Dermis blood vessel endothelial cell (primary cell): ENCODE measurements at regions not wholly inside any gene's neighbourhood (a gene's known extent, or its start where the extent isn't known, plus 50 kb on each side); places are given as distances from the start of the nearest gene placed in this dataset.
"Not testable (repeated sequence)": the region's sequence is repeated elsewhere in the genome, so short reads cannot be mapped to it uniquely, and the experiment has no call there.

ENCODE experiments used
- DNase-seq: peaks from one replicate; pipeline ENCODE4 v3.0.0; 2010

DNA sequence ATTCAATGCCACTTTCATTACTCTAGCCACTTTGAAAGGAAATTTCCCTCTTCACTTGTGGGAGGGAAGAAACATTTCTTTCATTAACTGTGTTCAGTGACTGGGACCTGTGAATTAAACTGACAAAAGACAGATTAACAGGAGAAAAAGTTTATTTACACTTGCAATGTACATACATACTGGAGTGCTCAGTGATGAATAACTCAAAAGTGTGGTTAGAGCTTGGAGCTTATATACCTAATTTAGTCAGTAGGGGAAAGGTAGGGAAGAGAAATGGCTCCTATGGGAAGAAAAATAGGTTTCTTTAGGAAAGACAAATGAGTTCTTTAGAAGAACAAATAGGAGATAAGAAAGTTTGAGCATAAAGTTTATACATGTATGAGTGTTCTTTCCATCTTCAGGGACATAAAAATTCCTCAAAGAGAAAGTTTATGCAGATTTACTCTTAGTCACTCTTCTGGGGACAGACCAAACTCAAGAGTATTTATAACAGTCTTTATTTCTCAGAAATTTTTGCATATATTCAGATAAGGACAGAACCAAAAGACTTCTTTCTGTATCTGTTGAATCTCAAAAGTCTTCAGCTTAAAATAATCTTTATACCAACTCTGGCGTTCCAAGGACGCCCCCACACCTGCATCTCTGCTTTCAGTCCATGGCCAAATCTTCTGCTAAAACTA is 120.0 kb upstream of the RAI14 start:
- no peak for DNase-seq

DNA sequence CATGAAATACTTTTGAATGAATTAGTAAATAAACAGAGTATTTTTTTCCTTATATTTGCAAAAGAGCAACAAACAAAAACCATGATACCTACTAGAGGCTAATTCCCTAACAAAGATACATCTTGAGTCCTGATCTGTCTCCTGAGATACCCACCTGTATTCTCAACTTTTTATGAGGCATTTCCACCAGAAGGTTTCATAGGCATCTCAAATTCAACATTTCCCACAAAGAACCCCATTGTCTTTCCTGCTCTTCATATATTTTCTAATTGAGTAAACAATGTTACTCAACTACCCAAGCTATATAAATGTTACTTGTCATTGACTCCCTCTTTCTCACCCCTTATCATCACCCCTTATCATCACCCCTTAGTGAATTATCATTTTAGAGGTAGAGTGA is 119.4 kb upstream of the RAI14 start:
- no peak for DNase-seq

DNA sequence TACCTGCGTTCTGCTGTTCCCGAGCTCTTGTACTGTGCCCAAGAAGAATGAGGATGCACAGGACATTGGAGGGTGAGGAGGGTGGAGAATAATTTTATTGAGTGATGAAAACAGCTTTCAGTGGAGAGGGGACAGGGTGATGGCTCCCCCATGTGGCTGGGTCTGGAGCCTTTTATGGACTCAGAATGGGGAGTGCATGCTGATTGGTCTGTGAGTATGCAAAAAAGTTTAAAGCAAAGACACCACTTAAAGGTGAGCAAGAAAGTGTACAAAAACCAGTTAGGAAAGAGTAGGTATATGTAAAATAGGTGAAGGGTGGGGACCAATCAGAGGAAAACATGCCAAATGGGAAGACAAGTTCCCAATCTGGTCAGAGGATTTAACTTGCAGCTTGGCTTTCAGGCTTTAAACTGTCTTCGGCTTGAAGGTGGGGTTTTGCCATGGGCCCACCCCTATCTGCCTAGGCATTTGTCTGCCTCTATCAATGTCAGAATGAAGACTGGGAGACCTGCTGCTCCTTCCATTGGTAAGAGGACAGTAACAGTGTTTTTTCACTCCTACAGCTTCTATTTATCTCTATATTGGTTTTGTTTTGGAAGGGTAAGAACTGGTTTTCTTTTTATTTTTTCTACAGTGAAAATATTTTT is 118.0 kb upstream of the RAI14 start:
- DNase-seq = peak; percentile 64

DNA sequence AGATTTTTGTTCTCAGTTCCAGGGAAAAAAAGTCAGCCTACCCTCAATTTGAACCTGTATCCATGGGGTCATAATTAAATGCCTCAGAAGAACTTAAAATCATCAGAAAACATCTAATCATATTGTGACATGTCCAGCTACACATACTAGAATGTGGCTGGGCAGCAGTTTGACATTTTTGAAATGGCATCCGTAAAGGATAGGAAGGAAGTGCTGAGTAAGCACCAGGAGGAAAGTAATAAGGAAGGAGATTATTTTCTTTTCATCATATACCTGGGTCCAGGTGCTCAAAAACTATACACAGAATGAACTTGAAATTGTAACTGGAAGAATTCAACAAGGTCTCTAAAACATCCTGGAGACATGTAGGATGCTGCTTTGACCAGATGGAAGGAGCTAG is 116.9 kb upstream of the RAI14 start:
- DNase-seq = peak; percentile 28

DNA sequence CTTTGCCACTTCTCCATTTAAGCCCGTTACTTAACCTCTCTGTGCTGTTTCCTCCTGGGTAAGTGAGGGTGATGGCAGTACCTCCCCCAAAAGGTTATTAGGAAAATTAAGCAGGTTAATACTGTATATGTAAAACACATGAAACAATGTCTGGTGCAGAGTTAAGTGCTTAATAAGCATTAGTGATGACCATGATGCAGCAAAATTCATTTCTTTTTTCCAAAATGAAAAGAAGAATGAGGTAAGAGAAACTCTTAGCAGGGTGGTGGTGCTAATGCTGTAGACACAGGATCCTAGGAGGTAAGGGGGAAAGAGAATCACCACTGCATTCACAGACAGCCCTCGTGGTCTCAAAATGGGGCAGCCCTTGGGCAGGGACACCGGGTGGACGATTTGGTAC is 115.1 kb upstream of the RAI14 start:
- no peak for DNase-seq

DNA sequence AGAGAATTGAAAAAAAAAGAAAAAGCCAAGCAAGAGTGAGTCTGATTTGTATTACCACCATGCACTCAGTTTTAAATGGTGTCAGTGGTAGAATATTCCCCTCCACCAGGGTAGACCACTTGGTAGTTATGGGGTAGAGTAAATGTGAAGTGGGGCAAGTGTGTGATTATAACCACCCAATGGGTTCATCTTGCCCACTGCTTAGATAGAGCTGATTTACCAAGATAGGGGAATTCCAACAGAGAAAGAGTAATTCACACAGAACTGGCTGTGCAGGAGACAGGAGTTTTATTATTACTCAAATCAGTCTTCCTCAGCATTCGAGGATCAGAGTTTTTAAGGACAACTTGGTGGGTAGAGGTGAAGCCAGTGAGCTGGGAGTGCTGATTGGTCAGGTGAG is 113.3 kb upstream of the RAI14 start:
- no peak for DNase-seq

DNA sequence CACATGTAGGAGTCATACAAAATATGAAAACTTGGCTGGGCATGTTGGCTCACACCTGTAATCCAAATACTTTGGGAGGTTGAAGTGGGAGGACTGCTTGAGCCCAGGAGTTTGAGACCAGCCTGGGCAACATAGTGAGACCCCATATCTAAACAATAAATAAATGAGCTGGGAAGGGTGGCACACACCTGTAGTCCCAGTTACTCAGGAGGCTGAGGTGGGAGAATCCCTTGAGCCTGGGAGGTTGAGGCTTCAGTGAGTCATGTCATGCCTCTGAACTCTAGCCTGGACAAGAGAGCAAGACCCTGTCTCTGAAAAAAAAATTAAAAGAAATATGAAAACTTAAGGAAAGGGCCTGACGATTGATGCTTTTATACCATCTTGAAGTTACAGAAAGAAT is 112.4 kb upstream of the RAI14 start:
- DNase-seq = no peak

DNA sequence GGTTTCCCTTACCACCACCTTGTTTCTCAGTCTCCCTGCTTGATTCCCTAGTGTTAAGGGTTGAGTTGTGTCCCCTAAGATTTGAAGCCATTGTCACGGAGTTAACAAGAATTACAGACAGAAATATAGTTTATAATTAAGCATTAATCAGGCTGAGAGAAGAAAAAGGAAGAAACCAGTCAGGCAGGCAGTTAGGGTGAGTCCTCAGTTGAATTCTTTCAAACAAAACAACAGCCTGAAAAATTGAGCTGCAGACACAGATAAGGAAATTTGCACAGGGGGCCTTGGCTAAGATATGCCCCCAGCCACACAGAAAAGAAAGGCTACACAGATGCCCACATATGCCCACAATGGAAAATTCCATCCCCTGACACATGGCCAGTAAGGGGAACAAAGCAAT is 111.7 kb upstream of the RAI14 start:
- DNase-seq = no peak

DNA sequence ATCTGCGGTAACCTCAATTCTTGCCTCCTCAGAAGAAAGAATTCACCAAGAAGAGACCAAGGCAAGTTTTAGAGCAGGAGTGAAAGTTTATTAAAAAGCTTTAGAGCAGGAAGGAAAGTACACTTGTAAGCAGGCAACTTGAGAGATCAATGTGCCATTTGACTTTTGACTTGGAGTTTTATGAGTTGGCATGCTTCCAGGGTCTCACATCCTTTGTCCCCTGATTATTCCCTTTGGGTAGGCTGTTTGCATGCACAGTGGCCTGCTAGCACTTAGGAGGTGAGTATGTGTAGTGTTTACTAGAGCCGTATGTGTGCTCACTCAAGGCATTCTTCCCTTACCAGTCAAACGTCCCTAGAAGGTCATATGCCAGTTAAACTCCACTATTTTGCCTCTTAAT is 111.0 kb upstream of the RAI14 start:
- DNase-seq = peak; percentile 52

DNA sequence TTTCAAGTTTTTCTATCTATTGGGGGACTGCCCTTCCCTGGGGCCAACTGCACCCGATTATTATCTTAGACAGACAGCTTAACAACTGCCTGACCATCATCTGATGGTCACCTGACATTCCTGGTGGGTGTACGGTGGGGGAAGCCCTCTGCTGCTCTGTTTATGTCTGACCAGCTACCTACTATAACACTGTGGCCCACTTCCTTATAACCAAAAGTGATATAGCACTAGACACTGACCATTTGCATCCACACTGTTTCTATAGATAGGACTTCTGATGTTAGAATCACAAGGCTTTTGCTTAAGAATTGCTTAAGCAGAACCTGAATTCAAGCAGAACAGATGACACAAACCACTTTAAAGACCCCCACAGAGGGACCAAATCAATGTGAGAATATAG is 110.5 kb upstream of the RAI14 start:
- no peak for DNase-seq

DNA sequence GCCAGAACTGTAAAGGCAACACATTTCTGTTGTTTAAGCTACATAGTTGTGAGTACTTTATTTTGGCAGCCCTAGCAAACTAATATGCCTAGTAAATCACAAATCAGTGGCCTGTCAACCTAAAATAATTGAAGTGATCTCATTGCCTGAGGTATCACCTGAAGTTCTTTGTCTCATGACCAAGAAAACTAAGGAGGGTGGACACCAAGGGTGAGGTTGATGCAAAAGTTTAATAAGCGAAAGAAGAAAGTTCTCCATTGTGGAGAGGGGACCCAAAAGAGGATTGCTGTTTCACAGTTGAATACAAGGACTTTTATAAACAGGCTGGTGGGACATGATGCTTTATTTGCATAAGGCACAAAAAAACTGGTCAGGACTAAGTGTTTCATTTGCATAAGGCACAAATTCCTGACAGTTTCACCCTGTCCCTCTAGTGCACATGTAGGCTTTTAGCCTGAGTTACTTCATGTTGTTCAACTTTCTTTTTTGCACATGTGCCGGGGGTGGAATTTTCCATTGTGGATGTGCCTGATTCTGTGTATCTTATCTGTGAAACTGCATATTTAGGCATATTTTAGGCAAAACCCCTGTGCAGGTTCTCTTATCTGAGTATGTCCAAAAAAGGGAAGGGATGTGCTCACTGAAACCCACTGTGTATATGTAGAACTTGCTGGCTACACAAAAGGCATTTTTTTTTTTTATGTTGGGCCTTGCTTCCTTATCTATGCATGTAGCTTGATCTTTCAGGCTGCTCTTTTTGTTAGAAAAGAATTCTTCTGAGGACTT is 108.6 kb upstream of the RAI14 start:
- DNase-seq = no peak

DNA sequence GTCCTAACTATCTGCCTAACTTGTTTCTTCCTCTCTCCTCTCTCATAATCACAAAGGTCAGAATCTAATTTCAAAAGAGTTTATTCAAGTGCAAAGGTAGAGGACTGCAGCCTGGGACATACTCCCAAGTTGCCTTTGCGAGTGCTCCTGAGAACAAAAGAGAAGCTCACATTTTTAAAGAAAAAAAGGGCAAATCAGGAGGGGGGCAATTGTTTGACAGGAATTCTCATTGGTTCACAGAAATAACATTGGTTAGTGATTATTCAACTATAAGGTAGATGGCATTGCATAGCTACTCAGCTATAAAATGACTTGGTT is 108.1 kb upstream of the RAI14 start:
- no peak for DNase-seq

DNA sequence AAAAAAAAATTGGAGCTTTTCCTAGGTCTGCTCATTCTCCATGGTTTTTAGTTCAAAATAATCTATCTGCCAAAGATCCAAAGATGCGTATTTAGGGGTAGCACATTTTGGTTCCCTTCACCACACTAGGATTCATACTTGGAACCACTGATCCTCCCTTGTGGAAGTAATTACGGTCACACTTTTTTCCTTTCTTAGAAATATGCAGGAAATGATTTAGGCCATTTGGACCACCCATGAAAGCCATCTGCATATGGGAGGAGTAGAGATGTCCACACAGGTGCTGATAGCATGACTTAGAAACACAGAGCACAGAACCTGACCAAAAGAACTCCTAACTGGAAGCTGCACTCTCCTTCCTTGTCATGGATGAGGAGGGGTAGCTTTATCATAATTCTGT is 105.9 kb upstream of the RAI14 start:
- DNase-seq = no peak

DNA sequence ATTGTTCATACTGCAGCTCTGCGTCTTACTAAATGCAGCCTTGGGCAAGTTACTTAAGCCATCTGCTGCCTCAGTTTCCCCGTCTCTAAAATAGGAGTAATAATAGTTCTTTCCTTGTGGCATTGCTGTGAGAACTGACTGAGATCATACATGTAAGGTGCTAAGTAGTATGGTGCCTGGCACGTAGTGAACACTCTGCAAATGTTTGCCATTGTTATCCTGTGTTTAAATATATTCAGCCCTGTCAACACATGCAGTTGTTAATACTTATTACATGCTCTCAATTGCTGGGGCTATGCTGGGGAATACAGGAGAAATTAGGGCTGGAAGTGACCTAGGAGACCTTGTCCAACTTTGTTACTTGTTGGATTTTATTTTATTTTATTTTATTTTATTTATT is 105.2 kb upstream of the RAI14 start:
- no peak for DNase-seq

DNA sequence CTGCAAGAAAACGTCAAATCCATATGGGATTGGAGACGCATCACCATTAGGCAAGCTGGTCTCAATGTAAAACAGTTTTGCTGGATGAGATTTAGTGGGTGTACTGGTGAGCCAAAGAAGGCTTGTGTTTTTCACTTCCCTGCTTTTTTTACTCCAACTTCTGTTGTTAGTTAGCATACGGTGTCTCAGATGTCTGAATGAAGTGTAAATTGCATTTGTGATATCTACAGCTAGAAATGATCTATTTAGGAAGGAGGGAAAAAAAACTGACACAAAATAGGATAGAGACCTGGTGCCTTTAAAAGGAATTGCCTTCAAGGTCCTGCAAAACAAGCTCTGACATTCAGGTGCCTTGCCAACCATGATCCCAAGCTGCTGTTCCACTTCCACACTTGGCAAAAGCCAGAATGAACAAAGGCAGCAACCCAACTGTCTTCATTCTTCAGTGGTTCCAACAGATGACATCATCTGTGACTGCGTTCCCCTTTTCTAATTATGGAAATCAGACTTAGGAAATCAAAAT is 104.2 kb upstream of the RAI14 start:
- peak; percentile 15 for DNase-seq

DNA sequence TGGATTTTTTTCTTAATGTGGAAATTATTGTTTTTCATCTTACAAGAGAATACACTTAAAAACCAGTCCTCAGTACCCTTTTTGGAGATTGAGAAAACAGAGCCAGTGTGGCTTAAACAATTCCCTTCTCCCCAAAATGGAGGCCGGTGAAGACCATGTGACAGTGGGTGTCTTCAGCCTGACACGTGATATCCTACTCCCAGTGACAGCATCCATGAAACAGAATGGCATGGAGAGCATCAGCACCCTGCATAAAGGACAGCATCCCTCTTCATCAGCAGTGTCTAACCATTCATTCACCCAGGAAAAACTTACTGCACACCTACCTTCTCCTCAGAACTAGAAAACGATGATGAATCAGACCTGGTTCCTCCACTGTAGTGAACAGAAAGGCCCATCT is 103.4 kb upstream of the RAI14 start:
- no peak for DNase-seq

DNA sequence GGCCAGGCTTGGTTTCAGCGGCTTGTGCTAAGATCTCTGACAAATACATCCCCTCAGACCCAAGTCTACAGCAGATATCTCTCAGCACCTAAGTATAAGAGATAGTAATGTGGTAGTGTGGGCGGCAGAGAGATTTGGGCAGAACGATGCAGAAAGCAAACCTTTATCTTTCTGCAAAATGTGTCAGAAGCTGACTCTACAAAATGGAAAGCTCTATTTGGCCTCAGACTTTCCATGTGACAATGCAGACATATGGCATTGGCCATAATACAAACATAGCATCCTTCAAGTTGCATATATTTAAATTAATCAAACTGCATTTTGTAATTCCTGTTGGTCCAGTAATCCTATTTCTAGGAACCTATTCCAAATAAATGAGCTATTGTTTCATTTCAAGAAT is 102.5 kb upstream of the RAI14 start:
- DNase-seq = no peak

DNA sequence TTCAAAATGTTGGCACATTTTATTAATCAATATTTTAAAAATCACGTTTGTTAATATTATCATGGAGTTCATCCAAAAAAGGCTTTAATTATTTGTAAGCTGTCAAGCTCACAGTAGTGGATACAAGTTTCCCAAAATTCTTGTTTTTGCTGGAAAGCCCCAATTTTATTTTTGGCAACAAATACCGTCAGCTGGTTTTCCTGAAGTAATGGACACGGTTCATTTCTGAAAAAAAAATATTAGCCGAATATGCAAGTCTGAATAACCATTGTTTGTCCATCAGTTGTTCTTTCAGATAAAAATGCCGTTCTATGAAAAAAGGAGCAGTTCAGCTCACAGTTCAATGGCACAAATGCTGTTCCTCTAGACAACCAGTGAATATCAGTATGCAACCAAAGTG is 101.5 kb upstream of the RAI14 start:
- no peak for DNase-seq

DNA sequence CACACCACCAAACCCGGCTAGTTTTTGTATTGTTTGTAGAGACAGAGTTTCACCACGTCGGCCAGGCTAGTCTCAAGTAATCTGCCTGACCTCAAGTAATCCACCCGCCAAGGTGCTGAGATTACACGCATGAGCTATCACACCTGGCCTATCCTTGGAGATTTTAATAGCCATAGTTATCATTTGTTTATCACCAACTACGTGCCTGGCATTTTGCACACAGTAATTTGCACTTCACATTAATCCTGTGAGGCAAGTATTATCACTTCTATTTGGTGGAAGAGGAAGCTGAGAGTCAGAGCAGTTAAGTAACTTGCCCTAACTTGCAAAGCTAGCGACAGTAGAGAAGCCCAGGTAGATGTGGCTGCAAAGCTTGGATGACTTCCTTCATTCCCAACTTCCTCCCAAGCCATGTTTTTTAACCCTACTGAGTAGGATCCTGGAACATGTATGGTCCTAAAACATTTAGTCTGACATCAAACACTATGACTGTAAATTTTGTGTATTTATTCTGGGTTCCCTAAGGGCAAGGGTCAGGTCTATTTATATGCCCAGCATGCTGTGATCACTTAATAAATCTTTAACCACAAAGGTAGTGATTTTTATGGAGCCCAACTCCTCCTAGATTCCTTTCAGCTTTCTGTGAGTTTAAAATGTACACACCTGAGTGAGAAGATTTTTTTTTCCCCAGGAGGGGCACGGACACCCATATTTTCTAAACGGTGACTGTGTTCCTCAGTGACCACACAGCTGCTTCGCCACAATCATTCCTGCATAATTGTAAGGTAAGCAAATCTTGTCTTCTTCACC is 100.2 kb upstream of the RAI14 start:
- DNase-seq = no peak

DNA sequence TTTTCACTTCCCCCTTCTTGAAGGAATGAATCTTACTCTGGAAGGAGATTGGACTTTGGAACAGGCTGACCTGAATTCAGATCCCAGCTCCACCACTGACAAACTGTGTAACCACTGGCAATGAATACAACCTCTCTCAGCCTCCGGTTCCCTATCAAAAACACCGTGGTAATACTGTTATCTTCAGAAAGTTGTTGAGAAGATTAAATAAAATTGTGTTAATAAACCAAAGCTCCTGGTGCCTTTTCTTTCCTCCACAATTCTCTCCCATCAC is 99.7 kb upstream of the RAI14 start:
- no peak for DNase-seq

DNA sequence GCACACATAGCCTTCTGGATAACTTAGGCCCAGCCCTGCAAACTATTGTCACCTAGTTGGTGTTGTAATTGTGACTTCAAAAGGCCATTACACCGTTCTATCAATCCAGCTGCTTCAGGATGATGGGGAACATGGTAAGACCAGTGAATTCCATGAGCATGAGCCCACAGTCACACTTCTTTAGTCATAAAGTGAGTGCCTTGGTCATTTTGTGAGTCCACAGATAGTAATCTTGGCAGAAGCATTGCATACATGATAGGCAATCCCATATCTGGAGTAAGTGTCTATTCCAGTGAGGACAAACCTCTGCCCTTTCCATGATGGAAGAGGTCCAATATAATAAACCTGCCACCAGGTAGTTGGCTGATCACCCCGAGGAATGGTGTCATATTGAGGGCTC is 94.5 kb upstream of the RAI14 start:
- not testable (repeated sequence) for DNase-seq

DNA sequence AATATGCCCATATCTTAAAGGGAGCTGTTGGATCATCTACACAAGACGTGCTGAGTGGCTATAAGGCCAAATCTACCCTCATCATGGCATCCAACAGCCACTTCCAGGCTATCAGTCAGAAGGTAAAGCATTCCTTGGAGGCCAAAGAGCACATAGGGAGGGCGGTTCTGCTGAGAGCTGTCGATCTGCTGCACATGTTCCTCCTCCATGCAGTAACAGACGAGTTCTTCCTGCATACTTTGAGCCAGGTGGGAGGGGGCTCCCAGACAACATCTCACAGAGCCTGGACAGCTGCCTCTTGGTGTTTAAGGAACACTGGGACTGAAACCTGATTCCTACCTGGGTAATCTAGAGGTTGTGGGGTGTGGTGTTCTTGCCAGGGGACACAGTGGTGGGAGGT is 93.3 kb upstream of the RAI14 start:
- no peak for DNase-seq

DNA sequence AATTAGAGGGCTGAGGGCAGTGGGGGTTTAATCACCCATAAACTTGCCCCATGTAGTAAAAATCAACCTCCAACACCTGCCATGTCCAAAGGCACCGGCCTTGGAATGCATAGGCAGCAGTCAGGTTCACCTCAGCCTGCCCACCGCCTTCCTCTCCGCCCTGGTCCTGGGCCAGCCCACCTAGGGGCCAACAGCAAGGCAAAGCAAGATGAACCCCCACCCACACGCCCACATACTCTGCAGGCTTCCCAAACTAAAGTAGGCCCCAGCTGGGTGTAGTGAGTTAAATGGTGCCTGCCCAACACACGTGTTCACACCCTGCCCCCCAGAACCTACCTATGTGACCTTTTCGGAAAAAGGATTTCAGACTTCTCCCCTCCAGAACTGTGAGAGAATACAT is 92.9 kb upstream of the RAI14 start:
- DNase-seq = no peak
